KMS-11 (cell line): ENCODE measurements at regions not wholly inside any gene's neighbourhood (a gene's known extent, or its start where the extent isn't known, plus 50 kb on each side); places are given as distances from the start of the nearest gene placed in this dataset.

Source experiments
- H2AFZ ChIP-seq: fragments of 200-600 bp; sonication (generic); 2 replicates; pipeline ENCODE4 v1.6.1; 2016; ENCODE audit warnings: antibody characterized with exemption, mixed run types, low read depth
- H3K27ac ChIP-seq: fragments of 200-600 bp; sonication (generic); 2 replicates; pipeline ENCODE4 v1.6.1; 2016; ENCODE audit warnings: mild to moderate bottlenecking, mixed run types
- H3K27me3 ChIP-seq: fragments of 200-600 bp; sonication (generic); 2 replicates; pipeline ENCODE4 v1.6.1; 2017; ENCODE audit warnings: mild to moderate bottlenecking, low read depth, mixed run types, moderate library complexity; ENCODE audit not compliant: insufficient read depth
- H3K36me3 ChIP-seq: fragments of 200-600 bp; sonication (generic); 2 replicates; pipeline ENCODE4 v1.6.1; 2017; ENCODE audit warnings: mild to moderate bottlenecking, mixed run types; ENCODE audit not compliant: insufficient read depth
- H3K4me1 ChIP-seq: fragments of 200-600 bp; sonication (generic); 2 replicates; pipeline ENCODE4 v1.6.1; 2016; ENCODE audit warnings: mild to moderate bottlenecking, low read depth, mixed run types; ENCODE audit not compliant: poor library complexity, severe bottlenecking
- H3K4me2 ChIP-seq: fragments of 200-600 bp; sonication (generic); 2 replicates; pipeline ENCODE4 v1.7.0; 2016; ENCODE audit warnings: mild to moderate bottlenecking, mixed run types
- H3K4me3 ChIP-seq: fragments of 200-600 bp; sonication (generic); IDR thresholded peaks from 2 replicates; pipeline ENCODE4 v1.6.1; 2017; ENCODE audit warnings: low read depth, low read length, mixed read lengths; ENCODE audit not compliant: insufficient read depth
- H3K79me2 ChIP-seq: fragments of 200-600 bp; sonication (generic); 2 replicates; pipeline ENCODE4 v1.6.1; 2016; ENCODE audit warnings: low read depth, mixed run types; ENCODE audit not compliant: insufficient read depth
- H3K9ac ChIP-seq: fragments of 200-600 bp; sonication (generic); 2 replicates; pipeline ENCODE4 v1.6.1; 2016; ENCODE audit warnings: mild to moderate bottlenecking, mixed run types
- H4K20me1 ChIP-seq: fragments of 200-600 bp; sonication (generic); 2 replicates; pipeline ENCODE4 v1.6.1; 2016; ENCODE audit warnings: mild to moderate bottlenecking, mixed run types; ENCODE audit not compliant: insufficient read depth
- TF ChIP-seq, protein P1 (sequence below): fragments of 200-600 bp; sonication (generic); conservative IDR thresholded peaks from 2 replicates; pipeline ENCODE4 v1.6.1; 2017; ENCODE audit warnings: low read depth, mild to moderate bottlenecking, antibody characterized with exemption, low read length, moderate library complexity, mixed read lengths

DNA sequence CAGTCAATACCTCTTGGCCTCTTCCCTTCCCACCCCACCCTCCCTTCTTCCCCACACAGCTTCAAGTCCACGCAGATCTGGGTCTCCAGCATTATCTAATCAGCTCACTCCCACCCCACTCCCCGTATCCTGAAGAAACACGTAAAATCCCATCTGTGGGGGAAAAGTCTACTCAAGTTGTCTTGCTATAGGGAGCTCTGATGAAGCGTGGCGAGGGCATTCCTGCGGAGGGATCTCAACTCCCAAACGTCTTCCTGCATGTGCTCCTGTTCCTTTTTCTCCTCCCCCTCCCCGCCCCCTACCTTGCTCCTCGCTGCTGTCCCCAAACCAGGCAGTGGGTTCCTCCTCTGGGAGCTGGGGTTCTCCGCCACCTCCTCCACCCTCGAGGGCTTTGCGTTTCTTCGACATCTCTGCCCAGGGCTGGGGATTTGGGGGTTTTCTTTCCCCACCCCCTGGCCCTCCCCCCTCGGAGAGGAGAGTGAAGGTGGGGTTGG lies 181.8 kb downstream of the TBXT start:
- no peaks in the 10 kb centered on the region for H3K79me2 ChIP-seq
- no peaks in the 10 kb centered on the region; the same call in 1 of the 2 replicates for H3K27me3 ChIP-seq
- H3K36me3 ChIP-seq, result no peaks in the 10 kb centered on the region
- H2AFZ ChIP-seq, result no peak overlapping the region
- no peak overlapping the region for H3K4me3 ChIP-seq
- TF ChIP-seq, protein P1, sequence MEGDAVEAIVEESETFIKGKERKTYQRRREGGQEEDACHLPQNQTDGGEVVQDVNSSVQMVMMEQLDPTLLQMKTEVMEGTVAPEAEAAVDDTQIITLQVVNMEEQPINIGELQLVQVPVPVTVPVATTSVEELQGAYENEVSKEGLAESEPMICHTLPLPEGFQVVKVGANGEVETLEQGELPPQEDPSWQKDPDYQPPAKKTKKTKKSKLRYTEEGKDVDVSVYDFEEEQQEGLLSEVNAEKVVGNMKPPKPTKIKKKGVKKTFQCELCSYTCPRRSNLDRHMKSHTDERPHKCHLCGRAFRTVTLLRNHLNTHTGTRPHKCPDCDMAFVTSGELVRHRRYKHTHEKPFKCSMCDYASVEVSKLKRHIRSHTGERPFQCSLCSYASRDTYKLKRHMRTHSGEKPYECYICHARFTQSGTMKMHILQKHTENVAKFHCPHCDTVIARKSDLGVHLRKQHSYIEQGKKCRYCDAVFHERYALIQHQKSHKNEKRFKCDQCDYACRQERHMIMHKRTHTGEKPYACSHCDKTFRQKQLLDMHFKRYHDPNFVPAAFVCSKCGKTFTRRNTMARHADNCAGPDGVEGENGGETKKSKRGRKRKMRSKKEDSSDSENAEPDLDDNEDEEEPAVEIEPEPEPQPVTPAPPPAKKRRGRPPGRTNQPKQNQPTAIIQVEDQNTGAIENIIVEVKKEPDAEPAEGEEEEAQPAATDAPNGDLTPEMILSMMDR, result no peak
- no peak overlapping the region for H3K4me2 ChIP-seq
- H4K20me1 ChIP-seq, result no peaks in the 10 kb centered on the region
- H3K27ac ChIP-seq, result no peak overlapping the region
- no peak overlapping the region for H3K9ac ChIP-seq
- H3K4me1 ChIP-seq, result no peaks in the 10 kb centered on the region

- Histone ChIP-seq H3K4me3 (no peak overlapping the region), H3K9ac (no peak overlapping the region), H3K36me3 (no peaks in the 10 kb centered on the region), H3K4me1 (no peaks in the 10 kb centered on the region), H3K4me2 (no peak overlapping the region), H3K27me3 (no peaks in the 10 kb centered on the region; the same call in 1 of the 2 replicates), H4K20me1 (no peaks in the 10 kb centered on the region), H3K79me2 (no peaks in the 10 kb centered on the region), H2AFZ (no peak overlapping the region), H3K27ac (no peak overlapping the region)
- TF ChIP-seq, protein P1, result no peak
Observed at GRCh38 chr6:165985281-165985805, 182.3 kb downstream of the TBXT start.

DNA sequence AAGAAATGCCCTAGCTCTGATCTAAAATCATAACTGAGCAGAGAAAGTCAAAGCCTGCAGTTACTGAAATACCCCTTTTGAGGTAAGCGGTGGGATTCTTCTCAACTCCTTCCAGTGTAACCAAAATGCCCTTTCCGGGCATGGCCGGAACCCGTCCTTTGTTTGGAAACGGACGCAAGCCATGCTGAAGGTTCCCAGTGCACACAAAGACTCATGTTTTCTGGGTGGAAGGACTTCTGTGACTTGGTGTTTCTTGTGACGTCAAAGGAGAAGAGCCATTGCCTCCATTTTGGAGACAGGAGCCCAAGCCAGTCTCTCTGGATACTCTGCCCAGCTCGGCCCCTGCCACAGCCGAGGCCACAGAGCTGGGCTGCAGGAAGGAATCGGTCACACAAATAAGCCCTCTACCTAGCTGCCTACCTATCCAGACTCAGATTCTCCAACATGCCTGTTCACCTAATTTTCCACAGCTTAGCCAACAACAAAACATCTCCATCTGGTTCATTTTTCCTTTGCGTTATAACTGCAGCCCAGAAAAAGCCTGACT lies 182.8 kb downstream of the TBXT start:
- H2AFZ ChIP-seq, result no peak overlapping the region
- H3K9ac ChIP-seq, result no peak overlapping the region
- H3K36me3 ChIP-seq, result no peaks in the 10 kb centered on the region
- TF ChIP-seq, protein P1, result no peak
- no peaks in the 10 kb centered on the region for H3K4me1 ChIP-seq
- H3K4me3 ChIP-seq, result no peak overlapping the region
- no peaks in the 10 kb centered on the region for H4K20me1 ChIP-seq
- H3K27me3 ChIP-seq, result no peaks in the 10 kb centered on the region; the same call in 1 of the 2 replicates
- no peaks in the 10 kb centered on the region for H3K79me2 ChIP-seq
- H3K4me2 ChIP-seq, result no peak overlapping the region
- H3K27ac ChIP-seq, result no peak overlapping the region

- Histone ChIP-seq H3K36me3 (no peaks in the 10 kb centered on the region), H2AFZ (no peak overlapping the region), H3K4me2 (no peak overlapping the region), H3K4me1 (no peaks in the 10 kb centered on the region), H4K20me1 (no peaks in the 10 kb centered on the region), H3K27ac (no peak overlapping the region), H3K4me3 (no peak overlapping the region), H3K27me3 (no peaks in the 10 kb centered on the region; the same call in 1 of the 2 replicates), H3K79me2 (no peaks in the 10 kb centered on the region), H3K9ac (no peak overlapping the region)
- TF ChIP-seq, protein P1, result no peak
Observed at GRCh38 chr6:165983112-165984072, 184.3 kb downstream of the TBXT start.
